ENCODE measurements at regions not wholly inside any gene's neighbourhood (a gene's known extent, or its start where the extent isn't known, plus 50 kb on each side); places are given as distances from the start of the nearest gene placed in this dataset.

- Histone ChIP-seq H3K27me3 (no peaks in the 10 kb centered on the region), H3K4me3 (no peak overlapping the region), H3K27ac (no peak overlapping the region), H3K36me3 (no peaks in the 10 kb centered on the region), H3K4me1 (no peaks in the 10 kb centered on the region), H3K9me3 (no peaks in the 10 kb centered on the region)
- no peak for DNase-seq
- TF ChIP-seq CTCF (IDR thresholded peaks at IDR 0.05) (no peak), POLR2A (IDR thresholded peaks at IDR 0.05) (no peak)
Observed at GRCh38 chr3:55285156-55285555, 201.9 kb downstream of the WNT5A start.

GRCh38 chr3:55283441-55283925, 203.6 kb downstream of the WNT5A start:
- no peak for DNase-seq
- TF ChIP-seq CTCF (IDR thresholded peaks at IDR 0.05) (no peak), POLR2A (IDR thresholded peaks at IDR 0.05) (no peak)

GRCh38 chr3:55282994-55283393, 204.1 kb downstream of the WNT5A start:
- Histone ChIP-seq H3K27me3 (no peaks in the 10 kb centered on the region), H3K9me3 (no peaks in the 10 kb centered on the region), H3K36me3 (no peaks in the 10 kb centered on the region), H3K4me3 (no peak overlapping the region), H3K27ac (no peak overlapping the region), H3K4me1 (no peaks in the 10 kb centered on the region)
- no peak for DNase-seq
- TF ChIP-seq POLR2A (IDR thresholded peaks at IDR 0.05) (no peak), CTCF (IDR thresholded peaks at IDR 0.05) (no peak)

More at GRCh38 chr3:55283441-55283925, 203.6 kb downstream of the WNT5A start:
- no peak overlapping the region for H3K4me3 ChIP-seq
- H3K4me1 ChIP-seq: no peaks in the 10 kb centered on the region
- no peaks in the 10 kb centered on the region for H3K36me3 ChIP-seq
- H3K27me3 ChIP-seq: no peaks in the 10 kb centered on the region
- no peak overlapping the region for H3K27ac ChIP-seq
- H3K9me3 ChIP-seq: no peaks in the 10 kb centered on the region

- Histone ChIP-seq H3K4me3 (no peak overlapping the region), H3K27ac (no peak overlapping the region), H3K36me3 (no peaks in the 10 kb centered on the region), H3K4me1 (no peaks in the 10 kb centered on the region), H3K27me3 (no peaks in the 10 kb centered on the region), H3K9me3 (no peaks in the 10 kb centered on the region)
- TF ChIP-seq POLR2A (IDR thresholded peaks at IDR 0.05) (no peak), CTCF (IDR thresholded peaks at IDR 0.05) (no peak)
- DNase-seq: no peak
Observed at GRCh38 chr3:55272031-55272645, 215.0 kb downstream of the WNT5A start.

- TF ChIP-seq POLR2A (IDR thresholded peaks at IDR 0.05): no peak
- TF ChIP-seq CTCF (IDR thresholded peaks at IDR 0.05): no peak
- no peak for DNase-seq
Observed at GRCh38 chr3:55271549-55271948, 215.6 kb downstream of the WNT5A start.

GRCh38 chr3:55270976-55271375, 216.1 kb downstream of the WNT5A start:
- no peaks in the 10 kb centered on the region for H3K36me3 ChIP-seq
- no peaks in the 10 kb centered on the region for H3K27me3 ChIP-seq
- no peak overlapping the region for H3K4me3 ChIP-seq
- no peaks in the 10 kb centered on the region for H3K9me3 ChIP-seq
- H3K27ac ChIP-seq: no peak overlapping the region
- no peaks in the 10 kb centered on the region for H3K4me1 ChIP-seq
- TF ChIP-seq POLR2A (IDR thresholded peaks at IDR 0.05): no peak
- no peak for TF ChIP-seq CTCF (IDR thresholded peaks at IDR 0.05)
- DNase-seq: no peak

More at GRCh38 chr3:55271549-55271948, 215.6 kb downstream of the WNT5A start:
- Histone ChIP-seq H3K4me3 (no peak overlapping the region), H3K4me1 (no peaks in the 10 kb centered on the region), H3K27me3 (no peaks in the 10 kb centered on the region), H3K36me3 (no peaks in the 10 kb centered on the region), H3K27ac (no peak overlapping the region), H3K9me3 (no peaks in the 10 kb centered on the region)
